Omental fat pad (tissue), 3 donors: ENCODE measurements at regions not wholly inside any gene's neighbourhood (a gene's known extent, or its start where the extent isn't known, plus 50 kb on each side); places are given as distances from the start of the nearest gene placed in this dataset.

ENCODE experiments used
- ATAC-seq: fragments of 150-250 bp; one replicate; pipeline ENCODE4 v1.9.1; 2016; ENCODE audit warnings: mild to moderate bottlenecking, moderate library complexity; ENCODE audit not compliant: low FRiP score
- DNase-seq: peaks from one replicate; pipeline ENCODE4 v3.0.0-alpha.2; 2019; ENCODE audit warnings: low spot score
- CTCF ChIP-seq, 3 donors: fragments of 450-650 bp; IDR thresholded peaks; one replicate each; pipeline ENCODE4 v1.5.1; 2016 to 2017; ENCODE audit warnings: antibody characterized with exemption in 3 of 3, mild to moderate bottlenecking in 3 of 3, moderate library complexity in 2 of 3

GRCh38 chr11:116400081-116400480 is 372.7 kb downstream of the BUD13 start:
- DNase-seq = no peak
- no peak for TF ChIP-seq CTCF (IDR thresholded peaks at IDR 0.05)
- no peak for ATAC-seq

DNA sequence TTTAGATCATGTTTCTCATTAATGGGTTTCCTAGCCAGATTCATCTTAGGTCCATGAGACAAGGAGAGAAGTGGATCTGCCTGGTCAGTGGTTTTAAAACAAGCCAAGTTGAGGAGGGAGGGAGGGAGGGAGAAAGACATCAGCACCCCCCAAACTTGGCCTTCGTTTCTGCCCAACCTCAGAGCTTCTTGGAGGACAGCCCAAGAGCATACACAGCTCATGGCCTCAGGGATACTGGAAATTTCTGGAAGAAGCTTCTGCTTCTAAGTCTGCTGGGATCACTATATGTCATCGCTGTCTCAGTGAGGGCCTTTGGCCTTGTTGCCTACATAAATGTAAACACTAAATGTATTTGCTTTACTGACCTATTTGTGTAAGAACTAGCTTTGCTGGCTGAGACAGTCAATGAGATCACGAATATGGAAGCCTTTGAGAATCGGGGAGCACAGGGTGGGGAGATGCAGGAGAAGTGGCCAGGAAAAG is 375.1 kb downstream of the BUD13 start:
- ATAC-seq (no peak), DNase-seq (no peak)
- TF ChIP-seq CTCF (IDR thresholded peaks at IDR 0.05) = no peak

- no peak for TF ChIP-seq CTCF (IDR thresholded peaks at IDR 0.05)
- DNase-seq (no peak), ATAC-seq (no peak)
These were observed 376.5 kb downstream of the BUD13 start for GRCh38 chr11:116396331-116396730.

- ATAC-seq = no peak
- DNase-seq = no peak
- TF ChIP-seq CTCF (IDR thresholded peaks at IDR 0.05) = no peak
These were observed 378.8 kb downstream of the BUD13 start for GRCh38 chr11:116394022-116394421.

DNA sequence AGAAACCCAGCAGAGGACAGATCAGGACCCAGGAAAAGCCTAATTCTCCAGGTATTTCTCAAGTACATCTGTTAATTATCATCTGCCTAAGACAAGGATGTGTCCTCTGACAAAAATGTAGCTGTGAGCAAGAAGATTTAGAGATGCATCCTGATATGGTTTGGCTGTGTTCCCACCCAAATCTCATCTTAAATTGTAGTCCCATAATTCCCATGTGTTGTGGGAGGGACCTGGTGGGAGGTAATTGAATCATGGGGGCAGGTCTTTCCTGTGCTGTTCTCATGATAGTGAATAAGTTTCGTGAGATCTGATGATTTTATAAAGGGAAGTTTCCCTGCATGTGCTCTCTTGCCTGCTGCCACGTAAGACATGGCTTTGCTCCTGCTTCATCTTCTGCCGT is 381.8 kb downstream of the BUD13 start:
- DNase-seq = no peak
- no peak for TF ChIP-seq CTCF (IDR thresholded peaks at IDR 0.05)
- ATAC-seq = no peak

GRCh38 chr11:116388146-116388545 is 384.6 kb downstream of the BUD13 start:
- no peak for ATAC-seq
- no peak for TF ChIP-seq CTCF (IDR thresholded peaks at IDR 0.05)
- DNase-seq = no peak

DNA sequence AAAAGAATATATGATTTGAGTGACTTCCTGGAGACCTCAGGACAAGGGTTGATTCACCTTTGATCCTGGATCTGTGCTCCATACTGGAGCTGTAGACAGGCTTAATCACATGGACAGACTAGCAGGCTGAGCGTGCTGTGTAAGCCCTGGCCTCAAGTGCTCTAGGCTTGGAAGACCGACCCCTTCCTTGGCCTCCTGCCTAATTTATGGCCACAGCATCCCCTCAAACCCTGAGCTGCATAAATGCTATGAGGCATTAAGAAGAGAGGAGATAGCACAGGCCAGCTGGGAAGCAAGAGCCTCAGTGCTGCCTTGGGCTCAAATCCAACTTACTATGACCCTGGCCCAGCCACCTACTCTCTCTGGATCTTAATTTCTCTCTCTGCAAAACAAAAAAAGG is 385.1 kb downstream of the BUD13 start:
- no peak for DNase-seq
- no peak for ATAC-seq
- no peak for TF ChIP-seq CTCF (IDR thresholded peaks at IDR 0.05)
